ENCODE measurements at regions not wholly inside any gene's neighbourhood (a gene's known extent, or its start where the extent isn't known, plus 50 kb on each side); places are given as distances from the start of the nearest gene placed in this dataset.

DNA sequence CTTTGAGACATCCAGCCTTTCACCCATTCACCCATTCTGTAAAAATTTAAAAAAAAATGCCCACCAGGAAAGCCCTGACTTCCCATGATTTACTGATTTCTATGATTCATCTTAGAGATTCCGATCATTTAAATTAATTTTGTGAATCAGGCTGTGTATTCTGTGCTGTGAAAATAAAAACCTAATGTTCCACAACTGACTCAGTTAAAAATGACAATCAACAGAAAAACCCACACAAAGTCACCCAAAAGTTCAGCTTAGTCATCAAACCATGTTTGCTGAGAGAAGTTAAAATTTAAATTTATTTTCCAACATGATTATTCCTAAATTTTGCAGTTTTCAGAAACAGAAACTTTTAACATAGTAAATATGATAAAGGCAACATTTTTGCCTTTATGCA is 509.9 kb downstream of the TENT5A start:
- Histone ChIP-seq H3K4me3 (ENCODE audit: low read depth, low read length) (no peak overlapping the region), H3K27me3 (ENCODE audit: control insufficient read depth, insufficient read depth, low read length) (no peaks in the 10 kb centered on the region), H3K36me3 (ENCODE audit: control insufficient read depth, insufficient read depth, low read length) (no peaks in the 10 kb centered on the region)
- DNase-seq (ENCODE audit: low read depth) = no peak
- TF ChIP-seq, protein P1, sequence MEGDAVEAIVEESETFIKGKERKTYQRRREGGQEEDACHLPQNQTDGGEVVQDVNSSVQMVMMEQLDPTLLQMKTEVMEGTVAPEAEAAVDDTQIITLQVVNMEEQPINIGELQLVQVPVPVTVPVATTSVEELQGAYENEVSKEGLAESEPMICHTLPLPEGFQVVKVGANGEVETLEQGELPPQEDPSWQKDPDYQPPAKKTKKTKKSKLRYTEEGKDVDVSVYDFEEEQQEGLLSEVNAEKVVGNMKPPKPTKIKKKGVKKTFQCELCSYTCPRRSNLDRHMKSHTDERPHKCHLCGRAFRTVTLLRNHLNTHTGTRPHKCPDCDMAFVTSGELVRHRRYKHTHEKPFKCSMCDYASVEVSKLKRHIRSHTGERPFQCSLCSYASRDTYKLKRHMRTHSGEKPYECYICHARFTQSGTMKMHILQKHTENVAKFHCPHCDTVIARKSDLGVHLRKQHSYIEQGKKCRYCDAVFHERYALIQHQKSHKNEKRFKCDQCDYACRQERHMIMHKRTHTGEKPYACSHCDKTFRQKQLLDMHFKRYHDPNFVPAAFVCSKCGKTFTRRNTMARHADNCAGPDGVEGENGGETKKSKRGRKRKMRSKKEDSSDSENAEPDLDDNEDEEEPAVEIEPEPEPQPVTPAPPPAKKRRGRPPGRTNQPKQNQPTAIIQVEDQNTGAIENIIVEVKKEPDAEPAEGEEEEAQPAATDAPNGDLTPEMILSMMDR (IDR thresholded peaks at IDR 0.05; ENCODE audit: insufficient read depth, low read length, poor library complexity, severe bottlenecking) = no peak

DNA sequence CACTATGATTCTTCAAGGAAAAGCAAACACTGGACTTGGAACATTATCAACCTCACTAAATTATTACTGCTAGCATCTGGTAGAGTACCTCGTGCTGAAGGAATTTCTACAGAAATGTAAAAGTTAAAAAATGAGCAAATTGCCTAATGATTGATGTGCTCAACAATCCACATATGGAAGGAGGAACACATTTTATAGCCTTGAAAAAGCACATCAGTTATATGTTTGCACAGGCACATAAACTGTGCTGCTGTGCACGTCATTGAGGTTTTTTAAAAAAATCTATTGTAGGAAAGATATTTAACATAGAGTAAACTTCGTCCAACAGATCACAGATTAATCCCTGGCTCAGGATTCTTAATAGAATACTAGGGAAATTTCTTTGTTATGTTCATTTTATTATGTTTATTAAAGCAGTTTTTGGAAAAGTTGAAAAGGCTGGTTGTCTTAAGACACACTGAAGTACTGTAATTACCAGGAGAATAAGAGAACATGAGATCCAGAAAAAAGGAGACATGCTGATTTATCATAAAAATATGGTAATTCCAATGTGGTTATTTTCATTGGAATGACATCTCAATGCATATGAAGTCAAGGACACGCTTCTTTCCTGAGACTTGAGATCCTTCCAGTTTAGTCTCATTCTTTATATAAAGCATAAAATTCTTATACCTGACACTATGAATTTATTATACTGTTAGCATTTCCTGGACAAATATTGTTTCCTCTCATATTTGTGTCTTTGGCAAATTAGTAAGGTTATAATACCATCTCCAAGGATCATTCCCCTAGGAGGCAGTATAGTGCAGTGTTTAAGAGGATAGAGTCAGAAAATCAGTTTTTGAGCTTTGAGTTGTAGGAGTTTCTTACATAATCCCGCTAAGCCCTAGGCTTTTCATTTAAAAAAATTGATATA is 511.1 kb downstream of the TENT5A start:
- DNase-seq (ENCODE audit: low read depth) = no peak
- no peak overlapping the region for H3K4me3 ChIP-seq (ENCODE audit: low read depth, low read length)
- TF ChIP-seq, protein P1 (IDR thresholded peaks at IDR 0.05; ENCODE audit: insufficient read depth, low read length, poor library complexity, severe bottlenecking) = peak; percentile 9
- H3K27me3 ChIP-seq (ENCODE audit: control insufficient read depth, insufficient read depth, low read length) = no peaks in the 10 kb centered on the region
- no peaks in the 10 kb centered on the region for H3K36me3 ChIP-seq (ENCODE audit: control insufficient read depth, insufficient read depth, low read length)

DNA sequence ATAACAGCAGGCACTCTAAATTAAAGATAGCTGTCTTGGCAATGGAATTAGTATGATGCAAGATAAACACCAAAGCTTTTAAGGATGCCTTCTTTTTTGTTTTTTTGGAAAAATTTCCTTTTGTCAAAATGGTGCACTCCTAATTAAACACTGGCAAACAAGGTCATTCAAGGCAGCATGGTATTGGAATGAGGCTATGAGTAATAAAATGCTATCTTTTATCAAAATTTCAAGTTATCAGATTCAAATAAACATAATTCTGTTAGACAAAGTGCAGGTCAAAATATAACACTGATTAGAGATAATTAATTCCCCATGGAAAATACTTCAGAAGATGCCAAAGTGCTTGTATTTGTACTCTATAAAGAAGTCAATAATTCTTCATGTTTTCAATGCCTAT is 514.1 kb downstream of the TENT5A start:
- TF ChIP-seq, protein P1 (IDR thresholded peaks at IDR 0.05; ENCODE audit: insufficient read depth, low read length, poor library complexity, severe bottlenecking) = no peak
- Histone ChIP-seq H3K4me3 (ENCODE audit: low read depth, low read length) (no peak overlapping the region), H3K27me3 (ENCODE audit: control insufficient read depth, insufficient read depth, low read length) (no peaks in the 10 kb centered on the region), H3K36me3 (ENCODE audit: control insufficient read depth, insufficient read depth, low read length) (no peaks in the 10 kb centered on the region)
- DNase-seq (ENCODE audit: low read depth) = no peak

DNA sequence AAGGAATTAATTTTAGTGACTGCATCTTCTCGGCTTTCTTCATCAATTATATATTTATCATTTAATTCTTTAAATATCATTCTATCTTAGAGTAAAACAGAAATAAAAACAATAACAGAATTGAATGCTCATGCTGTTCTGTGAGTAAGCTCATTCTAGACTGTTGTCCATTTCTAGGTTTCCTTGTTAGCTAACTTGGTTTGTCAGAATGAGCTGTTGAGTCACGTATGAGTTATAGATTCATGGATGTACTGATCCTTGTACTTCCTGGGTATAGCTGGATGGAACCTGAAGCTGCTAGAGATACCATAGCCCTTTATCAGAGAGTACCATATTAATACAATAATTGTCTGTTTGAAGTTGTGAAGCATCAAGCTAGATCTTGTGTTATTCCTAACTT is 515.3 kb downstream of the TENT5A start:
- Histone ChIP-seq H3K27me3 (ENCODE audit: control insufficient read depth, insufficient read depth, low read length) (no peaks in the 10 kb centered on the region), H3K36me3 (ENCODE audit: control insufficient read depth, insufficient read depth, low read length) (no peaks in the 10 kb centered on the region), H3K4me3 (ENCODE audit: low read depth, low read length) (no peak overlapping the region)
- TF ChIP-seq, protein P1 (IDR thresholded peaks at IDR 0.05; ENCODE audit: insufficient read depth, low read length, poor library complexity, severe bottlenecking) = no peak
- no peak for DNase-seq (ENCODE audit: low read depth)

DNA sequence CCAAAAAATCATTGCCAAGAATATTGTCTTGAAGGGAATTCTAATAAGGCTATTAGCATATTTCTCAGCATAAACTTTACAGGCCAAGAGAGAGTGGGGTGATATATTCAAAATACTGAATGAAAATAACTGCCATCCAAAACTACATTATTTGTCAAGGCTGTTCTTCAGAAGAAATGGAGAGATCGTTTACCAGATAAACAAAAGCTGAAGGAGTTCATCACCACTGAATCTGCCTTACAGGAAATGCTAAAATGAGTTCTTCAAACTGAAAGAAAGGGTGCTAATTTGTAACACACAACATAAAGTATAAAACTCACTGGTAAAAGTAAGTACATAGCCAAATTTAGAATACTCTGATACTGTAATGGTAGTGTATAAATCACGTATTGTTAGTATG is 517.0 kb downstream of the TENT5A start:
- H3K36me3 ChIP-seq (ENCODE audit: control insufficient read depth, insufficient read depth, low read length) = no peaks in the 10 kb centered on the region
- H3K27me3 ChIP-seq (ENCODE audit: control insufficient read depth, insufficient read depth, low read length) = no peaks in the 10 kb centered on the region
- TF ChIP-seq, protein P1 (IDR thresholded peaks at IDR 0.05; ENCODE audit: insufficient read depth, low read length, poor library complexity, severe bottlenecking) = no peak
- H3K4me3 ChIP-seq (ENCODE audit: low read depth, low read length) = no peak overlapping the region
- DNase-seq (ENCODE audit: low read depth) = no peak

DNA sequence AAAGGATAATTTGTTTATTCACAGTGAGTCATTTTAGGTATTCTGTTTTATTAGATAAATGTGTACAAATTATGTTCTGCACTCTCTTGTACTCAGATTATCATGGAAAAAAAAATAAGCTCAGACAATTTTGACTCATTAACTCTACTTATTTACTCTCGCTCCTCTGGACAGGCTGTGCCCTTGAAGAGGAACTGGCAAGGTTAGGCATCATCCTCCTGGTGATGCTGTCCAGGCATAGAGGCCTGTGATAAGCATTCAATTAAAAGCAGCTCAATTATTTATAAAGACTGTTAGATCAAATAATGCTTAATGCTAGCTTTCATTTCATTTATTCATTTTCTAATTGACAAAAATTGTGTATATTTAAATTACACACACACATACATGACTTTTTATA is 518.5 kb downstream of the TENT5A start:
- no peaks in the 10 kb centered on the region for H3K27me3 ChIP-seq (ENCODE audit: control insufficient read depth, insufficient read depth, low read length)
- TF ChIP-seq, protein P1 (IDR thresholded peaks at IDR 0.05; ENCODE audit: insufficient read depth, low read length, poor library complexity, severe bottlenecking) = no peak
- no peaks in the 10 kb centered on the region for H3K36me3 ChIP-seq (ENCODE audit: control insufficient read depth, insufficient read depth, low read length)
- no peak overlapping the region for H3K4me3 ChIP-seq (ENCODE audit: low read depth, low read length)
- no peak for DNase-seq (ENCODE audit: low read depth)
